ENCODE measurements at regions not wholly inside any gene's neighbourhood (a gene's known extent, or its start where the extent isn't known, plus 50 kb on each side); places are given as distances from the start of the nearest gene placed in this dataset.

- H2AFZ ChIP-seq (ENCODE audit: control insufficient read depth, low read depth, low read length) = no peak overlapping the region
- ATAC-seq (no peak), FAIRE-seq (no peak), DNase-seq (ENCODE audit: low read depth, low spot score) (no peak)
- H3K9me3 ChIP-seq (replicated peaks; ENCODE audit: control insufficient read depth, insufficient read depth, low read length) = no peaks in the 10 kb centered on the region; the same call in 2 of the 3 replicates
- H3K79me2 ChIP-seq (ENCODE audit: control insufficient read depth, insufficient read depth, low read length) = no peaks in the 10 kb centered on the region
- ChIA-PET CTCF (interaction anchor here (0.9 to 1.7 kb wide), 2 partner anchors 9 to 13 kb away, joined by 3 to 6 read pairs; no protein-coding TSS in a partner anchor), POLR2A (no interaction called here), SMC1A (ENCODE audit: uncharacterized antibody, unreplicated experiment) (interaction anchor here (1.0 to 1.7 kb wide), 2 partner anchors 12 to 43 kb away, joined by 3 read pairs; no protein-coding TSS in a partner anchor), RAD21 (ENCODE audit: unreplicated experiment) (no interaction called here)
- in situ Hi-C loops (cut with MboI) = no loop called here
- no peak overlapping the region for H3K27ac ChIP-seq (ENCODE audit: control insufficient read depth, insufficient read depth)
- H4K20me1 ChIP-seq (ENCODE audit: control insufficient read depth, insufficient read depth) = no peaks in the 10 kb centered on the region
- BruUV-seq (replicated peaks) = no TSS peak
- 71% methylated on average over 2 of the region's 2 CpGs for WGBS (ENCODE audit: insufficient coverage, insufficient replicate concordance, low lambda C conversion rate, missing lambda C conversion rate)
- H3K4me3 ChIP-seq = no peak overlapping the region
- TF ChIP-seq JUND (IDR thresholded peaks at IDR 0.05; ENCODE audit: low read depth, low read length) (no peak), CBX3 (IDR thresholded peaks at IDR 0.05; ENCODE audit: borderline replicate concordance, low read depth) (no peak), ZNF384 (IDR thresholded peaks at IDR 0.05; ENCODE audit: borderline replicate concordance, low read depth, low read length) (no peak), ZNF687 (IDR thresholded peaks at IDR 0.05) (no peak), TBL1XR1 (IDR thresholded peaks at IDR 0.05; ENCODE audit: low read depth, low read length) (no peak), MYB (IDR thresholded peaks at IDR 0.05; ENCODE audit: borderline replicate concordance, low read depth, low read length) (no peak), SMARCA5 (IDR thresholded peaks at IDR 0.05) (no peak), SMAD1 (IDR thresholded peaks at IDR 0.05; ENCODE audit: low read depth, partially characterized antibody) (no peak), NR2F1 (conservative IDR thresholded peaks at IDR 0.05) (no peak), EZH2 (IDR thresholded peaks at IDR 0.05; ENCODE audit: borderline replicate concordance, control insufficient read depth, low read depth, low read length) (no peak), TCF3 (IDR thresholded peaks at IDR 0.05; ENCODE audit: borderline replicate concordance, insufficient read depth, low read depth, low read length) (no peak), RUNX3 (IDR thresholded peaks at IDR 0.05; ENCODE audit: low read length) (no peak)
- TF ChIP-seq, protein P1, sequence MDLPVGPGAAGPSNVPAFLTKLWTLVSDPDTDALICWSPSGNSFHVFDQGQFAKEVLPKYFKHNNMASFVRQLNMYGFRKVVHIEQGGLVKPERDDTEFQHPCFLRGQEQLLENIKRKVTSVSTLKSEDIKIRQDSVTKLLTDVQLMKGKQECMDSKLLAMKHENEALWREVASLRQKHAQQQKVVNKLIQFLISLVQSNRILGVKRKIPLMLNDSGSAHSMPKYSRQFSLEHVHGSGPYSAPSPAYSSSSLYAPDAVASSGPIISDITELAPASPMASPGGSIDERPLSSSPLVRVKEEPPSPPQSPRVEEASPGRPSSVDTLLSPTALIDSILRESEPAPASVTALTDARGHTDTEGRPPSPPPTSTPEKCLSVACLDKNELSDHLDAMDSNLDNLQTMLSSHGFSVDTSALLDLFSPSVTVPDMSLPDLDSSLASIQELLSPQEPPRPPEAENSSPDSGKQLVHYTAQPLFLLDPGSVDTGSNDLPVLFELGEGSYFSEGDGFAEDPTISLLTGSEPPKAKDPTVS (IDR thresholded peaks at IDR 0.05; ENCODE audit: low read depth, low read length) = no peak
- intact Hi-C loops (cut with micrococcal nuclease; ENCODE audit: unreplicated experiment) = no loop called here
- H3K27me3 ChIP-seq (replicated peaks in 1 of 2; ENCODE audit: control insufficient read depth in 2 of 2, insufficient read depth in 2 of 2, low read length in 1 of 2) = no peaks in the 10 kb centered on the region
- no peak overlapping the region for H3K9ac ChIP-seq (ENCODE audit: control insufficient read depth, insufficient read depth, low read length)
- no peak overlapping the region for H3K4me2 ChIP-seq (ENCODE audit: control insufficient read depth, insufficient read depth)
- no peaks in the 10 kb centered on the region for H3K36me3 ChIP-seq (ENCODE audit: control insufficient read depth in 2 of 2, insufficient read depth in 2 of 2, low read length in 1 of 2)
- H3K4me1 ChIP-seq (ENCODE audit: control insufficient read depth, insufficient read depth, low read length) = no peaks in the 10 kb centered on the region
Measured at GRCh38 chr9:111136180-111136579, 97.9 kb upstream of the LPAR1 start.

Data from GM12878 (cell line).